Activated T-cell treated with anti-CD3 and anti-CD28 coated beads, Interleukin-2, amount 50 U/mL, for 4 hours (primary cell): ENCODE measurements at regions not wholly inside any gene's neighbourhood (a gene's known extent, or its start where the extent isn't known, plus 50 kb on each side); places are given as distances from the start of the nearest gene placed in this dataset.
"Not testable (repeated sequence)": the region's sequence is repeated elsewhere in the genome, so short reads cannot be mapped to it uniquely, and the experiment has no call there.

ENCODE experiments used
- ATAC-seq, 2 donors: fragments of 200-7000 bp; cut with Tn5 transposase; one replicate each; pipeline ENCODE4 v1.10.0; 2021
- DNase-seq: peaks from one replicate; pipeline ENCODE4 v3.0.0-alpha.2; 2020
- H3K27me3 Mint-ChIP-seq: one replicate; pipeline ENCODE4 v1.8.0; 2021; ENCODE audit warnings: low read depth, mixed read lengths
- H3K36me3 Mint-ChIP-seq: one replicate; pipeline ENCODE4 v1.8.0; 2022; ENCODE audit warnings: mixed read lengths; ENCODE audit not compliant: insufficient read depth
- H3K4me1 Mint-ChIP-seq: one replicate; pipeline ENCODE4 v1.8.0; 2021; ENCODE audit warnings: low read depth, mixed read lengths
- H3K4me3 Mint-ChIP-seq: one replicate; pipeline ENCODE4 v1.8.0; 2021; ENCODE audit warnings: mild to moderate bottlenecking, moderate library complexity, mixed read lengths
- H3K9me3 Mint-ChIP-seq: one replicate; pipeline ENCODE4 v1.8.0; 2021; ENCODE audit warnings: mixed read lengths

DNA sequence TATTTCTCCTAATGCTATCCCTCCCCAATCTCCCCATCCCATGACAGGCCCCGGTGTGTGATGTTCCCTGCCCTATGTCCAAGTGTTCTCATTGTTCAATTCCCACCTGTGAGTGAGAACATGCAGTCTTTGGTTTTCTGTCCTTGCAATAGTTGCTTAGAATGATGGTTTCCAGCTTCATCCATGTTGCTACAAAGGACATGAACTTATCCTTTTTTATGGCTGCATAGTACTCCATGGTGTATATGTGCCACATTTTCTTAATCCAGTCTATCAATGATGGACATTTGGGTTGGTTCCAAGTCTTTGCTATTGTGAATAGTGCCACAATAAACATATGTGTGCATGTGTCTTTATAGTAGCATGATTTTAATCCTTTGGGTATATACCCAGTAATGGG lies 51.3 kb upstream of the RIOK2 start:
- not testable (repeated sequence) for ATAC-seq

DNA sequence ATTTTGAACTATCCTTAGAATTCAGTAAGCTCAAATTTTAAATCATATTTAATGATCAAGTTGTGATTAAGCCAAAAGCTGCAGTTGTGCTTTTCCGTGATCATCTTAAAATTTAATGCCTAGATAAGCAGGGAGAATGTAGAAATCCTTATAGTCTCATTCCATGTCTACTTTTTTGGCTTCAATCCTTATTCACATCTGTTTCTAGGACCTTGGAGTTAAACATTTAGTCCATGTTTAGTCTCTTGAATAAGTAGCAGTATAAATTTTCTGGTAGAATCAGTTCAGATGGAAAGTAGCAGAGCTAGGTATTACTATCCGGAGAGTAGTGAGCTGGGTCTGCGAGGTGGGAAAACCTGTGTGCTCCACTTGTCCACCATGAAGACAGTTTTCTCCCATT lies 59.3 kb upstream of the RIOK2 start:
- H3K27me3 Mint-ChIP-seq: peaks cover 3% of the 10 kb centered on the region
- no peak overlapping the region for H3K4me3 Mint-ChIP-seq
- H3K4me1 Mint-ChIP-seq: no peaks in the 10 kb centered on the region
- no peaks in the 10 kb centered on the region for H3K9me3 Mint-ChIP-seq
- DNase-seq (no peak), ATAC-seq (no peak)
- no peaks in the 10 kb centered on the region for H3K36me3 Mint-ChIP-seq

More for the DNA sequence above, 51.3 kb upstream of the RIOK2 start:
- H3K9me3 Mint-ChIP-seq, H3K27me3 Mint-ChIP-seq, H3K36me3 Mint-ChIP-seq, H3K4me1 Mint-ChIP-seq, H3K4me3 Mint-ChIP-seq, DNase-seq: not testable (repeated sequence)

GRCh38 chr5:97243353-97243752 lies 60.3 kb upstream of the RIOK2 start:
- Mint-ChIP-seq H3K36me3 (no peaks in the 10 kb centered on the region), H3K4me3 (no peak overlapping the region), H3K9me3 (no peaks in the 10 kb centered on the region), H3K27me3 (peaks cover 6% of the 10 kb centered on the region), H3K4me1 (no peaks in the 10 kb centered on the region)
- ATAC-seq (no peak), DNase-seq (no peak)

DNA sequence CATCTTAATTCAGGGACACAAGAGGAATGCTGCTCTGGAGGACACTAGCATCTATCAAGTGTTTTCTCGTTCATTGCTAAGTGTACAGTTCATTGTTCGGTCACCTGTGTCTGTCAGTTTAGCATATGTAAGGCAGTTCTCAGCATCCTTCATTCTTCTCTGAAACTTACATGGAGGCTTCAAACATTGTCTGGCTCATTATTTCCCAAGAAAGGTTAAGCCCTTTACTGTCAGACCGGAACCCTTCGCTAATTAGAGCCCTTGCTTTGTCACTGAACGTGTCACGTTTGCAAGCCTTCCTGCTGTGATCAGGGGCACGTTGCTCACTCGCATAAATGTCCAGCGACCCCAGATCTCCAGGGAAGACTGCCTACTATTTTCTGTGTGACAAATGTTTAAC lies 62.3 kb upstream of the RIOK2 start:
- Mint-ChIP-seq H3K36me3 (no peaks in the 10 kb centered on the region), H3K27me3 (peaks cover 8% of the 10 kb centered on the region)

GRCh38 chr5:97250113-97250512 lies 67.1 kb upstream of the RIOK2 start:
- Mint-ChIP-seq H3K4me3 (no peak overlapping the region), H3K9me3 (peaks cover 9% of the 10 kb centered on the region), H3K27me3 (peaks cover 8% of the 10 kb centered on the region), H3K36me3 (no peaks in the 10 kb centered on the region), H3K4me1 (no peaks in the 10 kb centered on the region)
- DNase-seq: no peak
- ATAC-seq: no peak

More for the DNA sequence above, 62.3 kb upstream of the RIOK2 start:
- Mint-ChIP-seq H3K4me1 (no peaks in the 10 kb centered on the region), H3K9me3 (no peaks in the 10 kb centered on the region), H3K4me3 (no peak overlapping the region)
- DNase-seq: no peak
- ATAC-seq: no peak

DNA sequence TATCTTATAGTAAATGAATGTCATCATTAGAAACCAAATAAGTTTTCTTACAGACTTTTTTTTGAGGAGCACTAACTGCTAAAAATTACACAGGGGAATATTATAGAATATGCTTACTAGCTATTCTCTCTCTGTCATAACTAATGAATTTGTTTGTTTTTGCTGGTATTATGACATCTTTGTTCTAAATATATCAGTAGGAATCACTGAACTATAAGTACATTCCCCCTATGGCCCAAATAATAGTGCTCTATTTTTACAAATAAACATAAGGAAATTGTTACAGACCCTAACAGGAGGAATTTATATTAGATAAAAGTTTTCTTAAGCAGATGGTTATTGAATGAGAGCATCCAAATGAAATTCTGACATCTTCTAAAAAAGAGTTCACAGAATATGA lies 83.0 kb upstream of the RIOK2 start:
- H3K27me3 Mint-ChIP-seq: no peaks in the 10 kb centered on the region
- no peaks in the 10 kb centered on the region for H3K4me1 Mint-ChIP-seq
- no peak overlapping the region for H3K4me3 Mint-ChIP-seq
- ATAC-seq (no peak), DNase-seq (no peak)
- H3K36me3 Mint-ChIP-seq: no peaks in the 10 kb centered on the region
- peaks cover 29% of the 10 kb centered on the region for H3K9me3 Mint-ChIP-seq

DNA sequence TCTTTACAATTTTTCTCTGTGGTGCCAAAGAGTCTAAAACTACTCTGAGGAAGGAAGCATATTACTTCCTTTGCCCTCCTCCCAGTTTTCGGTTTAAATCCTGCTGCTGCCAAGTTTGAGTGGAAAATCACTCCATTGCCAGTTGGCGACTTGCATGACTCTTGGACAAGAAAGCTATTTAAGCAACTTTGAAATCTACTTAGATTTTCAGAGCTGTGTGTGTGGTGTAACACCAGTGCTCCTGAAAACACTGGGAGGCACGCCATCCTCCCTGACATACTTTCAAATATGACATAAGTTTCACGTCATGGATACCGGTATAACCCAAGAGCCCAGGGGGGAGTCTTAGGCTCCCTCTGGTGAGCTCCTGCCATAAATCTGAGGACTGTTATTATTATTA lies 83.5 kb upstream of the RIOK2 start:
- H3K9me3 Mint-ChIP-seq: peaks cover 28% of the 10 kb centered on the region
- no peak overlapping the region for H3K4me3 Mint-ChIP-seq
- no peaks in the 10 kb centered on the region for H3K27me3 Mint-ChIP-seq
- ATAC-seq: no peak
- DNase-seq: no peak
- H3K4me1 Mint-ChIP-seq: no peaks in the 10 kb centered on the region
- H3K36me3 Mint-ChIP-seq: no peaks in the 10 kb centered on the region

GRCh38 chr5:97267767-97268166 lies 84.7 kb upstream of the RIOK2 start:
- Mint-ChIP-seq H3K4me3 (no peak overlapping the region), H3K36me3 (no peaks in the 10 kb centered on the region), H3K9me3 (peaks cover 36% of the 10 kb centered on the region), H3K27me3 (no peaks in the 10 kb centered on the region), H3K4me1 (no peaks in the 10 kb centered on the region)
- DNase-seq (no peak), ATAC-seq (no peak)

DNA sequence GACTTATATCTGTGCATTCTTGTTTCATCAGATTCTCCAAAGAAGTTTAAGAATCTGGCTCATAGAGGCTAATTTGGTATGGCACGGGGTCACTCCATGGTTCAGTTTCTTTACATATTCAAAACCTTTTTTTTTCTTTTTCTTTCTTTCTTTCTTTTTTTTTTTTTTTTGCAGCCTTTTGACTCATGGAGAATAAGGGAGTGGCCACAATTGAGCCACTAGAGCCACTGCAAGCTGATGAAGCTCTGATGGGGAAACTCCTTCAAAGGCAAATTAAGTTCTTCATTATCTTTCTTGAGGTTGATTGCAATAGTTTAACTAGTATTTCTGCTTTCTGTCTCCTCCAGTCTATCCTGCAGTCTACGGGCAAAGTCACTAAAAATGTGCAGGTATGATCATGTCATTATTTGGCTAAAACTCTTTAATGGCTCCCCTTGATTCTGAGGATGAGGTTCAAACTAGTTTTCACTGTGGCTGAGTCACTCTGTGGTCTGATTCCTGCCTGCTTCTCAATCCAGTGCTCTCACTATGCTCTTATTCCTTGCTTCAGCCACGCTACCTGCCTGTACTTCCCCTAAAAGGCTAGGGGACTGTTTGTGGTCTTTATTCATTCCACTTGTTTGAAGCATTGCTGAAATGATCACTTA lies 93.5 kb upstream of the RIOK2 start:
- no peak for ATAC-seq
- Mint-ChIP-seq H3K36me3 (peaks cover 6% of the 10 kb centered on the region), H3K4me1 (no peaks in the 10 kb centered on the region)

GRCh38 chr5:97281257-97281656 lies 98.2 kb upstream of the RIOK2 start:
- Mint-ChIP-seq H3K4me1 (no peaks in the 10 kb centered on the region), H3K27me3 (no peaks in the 10 kb centered on the region), H3K4me3 (no peak overlapping the region), H3K9me3 (peaks cover 25% of the 10 kb centered on the region), H3K36me3 (no peaks in the 10 kb centered on the region)
- DNase-seq (no peak), ATAC-seq (no peak)

More for the DNA sequence above, 93.5 kb upstream of the RIOK2 start:
- H3K4me3 Mint-ChIP-seq: no peak overlapping the region
- peaks cover 22% of the 10 kb centered on the region for H3K9me3 Mint-ChIP-seq
- no peaks in the 10 kb centered on the region for H3K27me3 Mint-ChIP-seq
- no peak for DNase-seq

DNA sequence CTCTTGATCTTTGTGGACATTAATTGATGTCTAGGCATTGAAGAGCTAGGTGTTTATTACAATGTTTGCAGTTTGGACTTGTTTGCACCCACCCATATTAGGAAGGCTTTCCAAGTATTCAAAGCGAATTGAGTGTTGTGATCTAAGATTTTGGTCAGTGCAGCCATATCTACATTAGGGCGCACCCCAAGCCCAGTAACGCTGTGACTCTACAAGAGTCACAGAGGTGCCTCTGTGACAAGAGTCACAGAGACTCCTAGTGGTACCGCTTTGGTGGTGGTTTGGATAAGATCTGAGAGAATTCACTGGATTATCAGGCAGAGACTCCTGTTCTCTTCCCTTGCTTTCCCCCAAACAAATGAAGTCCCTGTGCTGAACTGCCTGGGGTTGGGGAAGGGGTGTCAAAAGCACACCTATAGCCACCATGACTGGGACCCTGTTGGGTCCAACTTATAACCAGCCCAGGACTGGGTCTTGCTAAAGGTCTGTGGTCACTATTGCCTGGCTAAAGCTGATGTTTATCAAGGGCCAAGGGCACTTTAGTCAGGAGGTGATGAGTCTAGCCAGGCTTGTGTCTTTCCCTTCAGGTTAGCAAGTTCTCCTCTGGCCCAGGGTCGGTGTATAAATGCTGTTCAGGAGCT lies 114.1 kb upstream of the RIOK2 start:
- ATAC-seq (no peak), DNase-seq (no peak)
- Mint-ChIP-seq H3K9me3 (no peaks in the 10 kb centered on the region), H3K4me3 (no peak overlapping the region), H3K27me3 (no peaks in the 10 kb centered on the region), H3K36me3 (no peaks in the 10 kb centered on the region), H3K4me1 (no peaks in the 10 kb centered on the region)

DNA sequence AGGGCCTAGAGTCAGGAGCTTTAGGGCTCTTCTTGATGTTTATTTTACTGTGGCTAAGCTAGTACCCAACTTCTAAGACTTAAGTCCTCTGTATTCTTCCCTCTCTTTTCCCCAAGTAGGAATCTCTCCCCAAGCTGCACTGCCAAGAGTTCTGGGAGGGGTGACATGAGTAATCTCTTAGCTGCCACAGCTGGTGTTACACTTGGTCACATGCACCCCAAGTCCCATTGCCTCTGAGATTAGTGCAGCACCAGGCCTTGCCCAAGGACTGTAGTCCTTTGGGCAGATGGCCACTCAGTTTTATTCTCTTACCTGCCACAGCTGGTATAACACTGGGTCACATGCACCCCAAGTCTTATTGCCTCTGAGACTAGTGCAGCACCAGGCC lies 114.7 kb upstream of the RIOK2 start:
- no peak for DNase-seq
- Mint-ChIP-seq H3K36me3 (no peaks in the 10 kb centered on the region), H3K9me3 (no peaks in the 10 kb centered on the region), H3K4me1 (no peaks in the 10 kb centered on the region), H3K4me3 (no peak overlapping the region), H3K27me3 (no peaks in the 10 kb centered on the region)
- ATAC-seq: no peak

DNA sequence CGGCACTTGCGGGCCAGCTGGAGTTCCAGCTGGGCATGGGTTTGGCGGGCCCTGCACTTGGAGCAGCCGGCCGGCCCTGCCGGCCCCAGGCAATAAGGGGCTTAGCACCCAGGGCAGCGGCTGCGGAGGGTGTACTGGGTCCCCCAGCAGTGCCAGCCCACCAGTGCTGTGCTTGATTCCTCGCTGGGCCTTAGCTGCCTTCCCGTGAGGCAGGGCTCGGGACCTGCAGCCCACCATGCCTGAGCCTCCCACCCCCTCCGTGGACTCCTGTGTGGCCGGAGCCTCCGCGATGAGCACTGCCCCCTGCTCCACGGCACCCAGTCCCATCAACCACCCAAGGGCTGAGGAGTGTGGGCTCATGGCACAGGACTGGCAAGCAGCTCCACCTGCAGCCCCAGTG lies 118.1 kb upstream of the RIOK2 start:
- not testable (repeated sequence) for ATAC-seq, H3K27me3 Mint-ChIP-seq, H3K36me3 Mint-ChIP-seq, H3K4me3 Mint-ChIP-seq, H3K4me1 Mint-ChIP-seq, H3K9me3 Mint-ChIP-seq, DNase-seq

DNA sequence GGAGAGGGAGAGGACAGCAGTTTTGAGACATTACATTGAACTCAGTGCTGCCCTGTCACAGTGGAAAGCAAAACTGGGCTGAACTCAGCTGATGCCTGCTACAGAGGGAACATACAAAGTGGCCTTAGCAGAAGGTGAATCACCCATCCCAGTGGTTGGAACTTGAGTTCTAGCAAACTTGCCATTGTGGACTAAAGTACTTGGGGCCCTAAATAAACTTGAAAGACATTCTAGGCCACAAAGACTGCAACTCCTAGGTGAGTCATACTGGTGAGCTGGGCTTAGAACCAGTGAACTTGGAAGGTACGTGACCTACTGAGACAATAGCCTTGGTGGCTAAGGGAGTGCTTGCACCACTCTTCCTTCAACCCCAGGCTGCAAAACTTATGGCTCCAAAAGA lies 155.7 kb upstream of the RIOK2 start:
- no peaks in the 10 kb centered on the region for H3K4me1 Mint-ChIP-seq
- H3K27me3 Mint-ChIP-seq: peaks cover 2% of the 10 kb centered on the region
- no peak overlapping the region for H3K4me3 Mint-ChIP-seq
- H3K36me3 Mint-ChIP-seq: no peaks in the 10 kb centered on the region
- ATAC-seq: no peak
- DNase-seq: no peak
- peaks cover 25% of the 10 kb centered on the region for H3K9me3 Mint-ChIP-seq

GRCh38 chr5:97355775-97356174 lies 172.7 kb upstream of the RIOK2 start:
- DNase-seq (no peak), ATAC-seq (no peak)
- H3K27me3 Mint-ChIP-seq: no peaks in the 10 kb centered on the region
- no peak overlapping the region for H3K4me3 Mint-ChIP-seq
- peaks cover 34% of the 10 kb centered on the region for H3K9me3 Mint-ChIP-seq
- H3K36me3 Mint-ChIP-seq: no peaks in the 10 kb centered on the region
- no peaks in the 10 kb centered on the region for H3K4me1 Mint-ChIP-seq
